ENCODE measurements at regions not wholly inside any gene's neighbourhood (a gene's known extent, or its start where the extent isn't known, plus 50 kb on each side); places are given as distances from the start of the nearest gene placed in this dataset.

GRCh38 chr2:181300600-181301291 is 156.4 kb upstream of the ITGA4 start:
- Histone ChIP-seq H3K9me3 (ENCODE audit: low read depth, low read length) (no peaks in the 10 kb centered on the region), H3K4me3 (no peak overlapping the region), H3K9ac (ENCODE audit: insufficient read length) (no peak overlapping the region), H3K36me3 (ENCODE audit: insufficient read depth, low read length) (no peaks in the 10 kb centered on the region), H3K27ac (no peak overlapping the region)
- no peak for DNase-seq (ENCODE audit: low read depth, low spot score)
- TF ChIP-seq POLR2AphosphoS5 (IDR thresholded peaks at IDR 0.05; ENCODE audit: borderline replicate concordance, low read depth, low read length) (no peak), FOXP2 (optimal IDR thresholded peaks at IDR 0.05; ENCODE audit: control extremely low read depth, extremely low read length, insufficient read depth) (no peak), EZH2 (IDR thresholded peaks at IDR 0.05) (no peak)

GRCh38 chr2:181304011-181304844 is 153.0 kb upstream of the ITGA4 start:
- Histone ChIP-seq H3K36me3 (ENCODE audit: insufficient read depth, low read length) (no peaks in the 10 kb centered on the region), H3K9me3 (ENCODE audit: low read depth, low read length) (no peaks in the 10 kb centered on the region), H3K4me3 (no peak overlapping the region), H3K9ac (ENCODE audit: insufficient read length) (no peak overlapping the region), H3K27ac (no peak overlapping the region)
- DNase-seq (ENCODE audit: low read depth, low spot score), result no peak
- TF ChIP-seq EZH2 (IDR thresholded peaks at IDR 0.05) (no peak), POLR2AphosphoS5 (IDR thresholded peaks at IDR 0.05; ENCODE audit: borderline replicate concordance, low read depth, low read length) (no peak), FOXP2 (optimal IDR thresholded peaks at IDR 0.05; ENCODE audit: control extremely low read depth, extremely low read length, insufficient read depth) (no peak)

- Histone ChIP-seq H3K9ac (ENCODE audit: insufficient read length) (no peak overlapping the region), H3K4me3 (no peak overlapping the region), H3K9me3 (ENCODE audit: low read depth, low read length) (no peaks in the 10 kb centered on the region), H3K27ac (no peak overlapping the region), H3K36me3 (ENCODE audit: insufficient read depth, low read length) (no peaks in the 10 kb centered on the region)
- TF ChIP-seq POLR2AphosphoS5 (IDR thresholded peaks at IDR 0.05; ENCODE audit: borderline replicate concordance, low read depth, low read length) (no peak), FOXP2 (optimal IDR thresholded peaks at IDR 0.05; ENCODE audit: control extremely low read depth, extremely low read length, insufficient read depth) (no peak), EZH2 (IDR thresholded peaks at IDR 0.05) (no peak)
- no peak for DNase-seq (ENCODE audit: low read depth, low spot score)
Observed at GRCh38 chr2:181305301-181306123, 151.7 kb upstream of the ITGA4 start.

GRCh38 chr2:181306785-181307184 is 150.4 kb upstream of the ITGA4 start:
- no peak for DNase-seq (ENCODE audit: low read depth, low spot score)
- Histone ChIP-seq H3K4me3 (no peak overlapping the region), H3K9ac (ENCODE audit: insufficient read length) (no peak overlapping the region), H3K9me3 (ENCODE audit: low read depth, low read length) (no peaks in the 10 kb centered on the region), H3K36me3 (ENCODE audit: insufficient read depth, low read length) (no peaks in the 10 kb centered on the region), H3K27ac (no peak overlapping the region)
- TF ChIP-seq EZH2 (IDR thresholded peaks at IDR 0.05) (no peak), FOXP2 (optimal IDR thresholded peaks at IDR 0.05; ENCODE audit: control extremely low read depth, extremely low read length, insufficient read depth) (no peak), POLR2AphosphoS5 (IDR thresholded peaks at IDR 0.05; ENCODE audit: borderline replicate concordance, low read depth, low read length) (no peak)

GRCh38 chr2:181307203-181307991 is 149.8 kb upstream of the ITGA4 start:
- no peak for TF ChIP-seq FOXP2 (optimal IDR thresholded peaks at IDR 0.05; ENCODE audit: control extremely low read depth, extremely low read length, insufficient read depth)
- no peak for TF ChIP-seq POLR2AphosphoS5 (IDR thresholded peaks at IDR 0.05; ENCODE audit: borderline replicate concordance, low read depth, low read length)
- TF ChIP-seq EZH2 (IDR thresholded peaks at IDR 0.05), result no peak
- Histone ChIP-seq H3K9me3 (ENCODE audit: low read depth, low read length) (no peaks in the 10 kb centered on the region), H3K9ac (ENCODE audit: insufficient read length) (no peak overlapping the region), H3K36me3 (ENCODE audit: insufficient read depth, low read length) (no peaks in the 10 kb centered on the region), H3K4me3 (no peak overlapping the region), H3K27ac (no peak overlapping the region)
- no peak for DNase-seq (ENCODE audit: low read depth, low spot score)

- no peak overlapping the region for H3K9ac ChIP-seq (ENCODE audit: insufficient read length)
- no peak overlapping the region for H3K4me3 ChIP-seq
- no peak overlapping the region for H3K27ac ChIP-seq
- TF ChIP-seq FOXP2 (optimal IDR thresholded peaks at IDR 0.05; ENCODE audit: control extremely low read depth, extremely low read length, insufficient read depth), result no peak
- no peak for TF ChIP-seq POLR2AphosphoS5 (IDR thresholded peaks at IDR 0.05; ENCODE audit: borderline replicate concordance, low read depth, low read length)
- no peak for TF ChIP-seq EZH2 (IDR thresholded peaks at IDR 0.05)
- no peak for DNase-seq (ENCODE audit: low read depth, low spot score)
- no peaks in the 10 kb centered on the region for H3K9me3 ChIP-seq (ENCODE audit: low read depth, low read length)
- no peaks in the 10 kb centered on the region for H3K36me3 ChIP-seq (ENCODE audit: insufficient read depth, low read length)
Observed at GRCh38 chr2:181308766-181309515, 148.2 kb upstream of the ITGA4 start.

- H3K36me3 ChIP-seq (ENCODE audit: insufficient read depth, low read length), result no peaks in the 10 kb centered on the region
- no peak overlapping the region for H3K27ac ChIP-seq
- DNase-seq (ENCODE audit: low read depth, low spot score), result no peak
- no peak overlapping the region for H3K9ac ChIP-seq (ENCODE audit: insufficient read length)
- no peaks in the 10 kb centered on the region for H3K9me3 ChIP-seq (ENCODE audit: low read depth, low read length)
- no peak overlapping the region for H3K4me3 ChIP-seq
- TF ChIP-seq POLR2AphosphoS5 (IDR thresholded peaks at IDR 0.05; ENCODE audit: borderline replicate concordance, low read depth, low read length), result no peak
- no peak for TF ChIP-seq EZH2 (IDR thresholded peaks at IDR 0.05)
- TF ChIP-seq FOXP2 (optimal IDR thresholded peaks at IDR 0.05; ENCODE audit: control extremely low read depth, extremely low read length, insufficient read depth), result no peak
Observed at GRCh38 chr2:181309586-181309985, 147.6 kb upstream of the ITGA4 start.
